ENCODE measurements at regions not wholly inside any gene's neighbourhood (a gene's known extent, or its start where the extent isn't known, plus 50 kb on each side); places are given as distances from the start of the nearest gene placed in this dataset.

DNA sequence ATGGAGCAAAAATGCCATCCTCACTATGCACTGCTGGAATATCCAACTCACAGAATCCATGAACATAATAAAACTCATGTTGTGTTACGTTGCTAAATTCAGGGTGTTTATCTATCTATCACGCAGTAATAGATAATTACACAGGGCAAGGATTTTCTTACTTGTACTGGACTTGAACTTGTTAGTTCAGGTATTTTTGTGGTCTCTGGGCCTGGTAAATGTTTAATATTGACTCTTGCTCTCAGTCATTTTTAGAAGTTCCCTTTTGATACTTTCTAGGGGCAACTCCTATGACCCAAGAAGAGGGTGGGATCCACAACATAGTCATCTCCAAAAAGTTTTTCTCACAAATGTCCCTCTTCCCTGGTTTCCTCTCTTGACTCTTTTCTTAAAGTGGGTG is 522.4 kb upstream of the IGFBP7 start:
- POLR2A ChIA-PET (ENCODE audit: unreplicated experiment): no interaction called here
- H2AFZ ChIP-seq (ENCODE audit: low read length): no peak overlapping the region
- H3K9ac ChIP-seq (ENCODE audit: low read length): no peak overlapping the region
- intact Hi-C loops (cut with micrococcal nuclease): no loop called here
- no peaks in the 10 kb centered on the region for H3K79me2 ChIP-seq (ENCODE audit: low read length)
- no peak overlapping the region for H3K4me2 ChIP-seq (ENCODE audit: low read length)
- H3K4me3 ChIP-seq (ENCODE audit: low read length): no peak overlapping the region
- CTCF ChIA-PET: no interaction called here
- H3K27me3 ChIP-seq (ENCODE audit: low read length): peaks cover 34% of the 10 kb centered on the region
- no peaks in the 10 kb centered on the region for H3K36me3 ChIP-seq (ENCODE audit: low read depth, low read length)
- H3K27ac ChIP-seq (ENCODE audit: low read length): no peak overlapping the region
- H3K4me1 ChIP-seq (ENCODE audit: insufficient read depth, low read length): no peaks in the 10 kb centered on the region
- ATAC-seq: no peak
- H3F3A ChIP-seq (ENCODE audit: low read length, unreplicated experiment): no peaks in the 10 kb centered on the region
- no TSS peak for BruUV-seq (replicated peaks)
- H3K9me2 ChIP-seq (replicated peaks; ENCODE audit: low read length): no peaks in the 10 kb centered on the region
- TF ChIP-seq EZH2phosphoT487 (IDR thresholded peaks at IDR 0.05; ENCODE audit: borderline replicate concordance, low read length) (no peak), EZH2 (IDR thresholded peaks at IDR 0.05; ENCODE audit: low read length, unreplicated experiment) (no peak), CTCF (conservative IDR thresholded peaks at IDR 0.05; ENCODE audit: low read depth, low read length) (no peak)
- no peaks in the 10 kb centered on the region for H3K9me3 ChIP-seq (ENCODE audit: low read length)
- H4K20me1 ChIP-seq (ENCODE audit: low read length): no peaks in the 10 kb centered on the region
- DNase-seq: no peak

DNA sequence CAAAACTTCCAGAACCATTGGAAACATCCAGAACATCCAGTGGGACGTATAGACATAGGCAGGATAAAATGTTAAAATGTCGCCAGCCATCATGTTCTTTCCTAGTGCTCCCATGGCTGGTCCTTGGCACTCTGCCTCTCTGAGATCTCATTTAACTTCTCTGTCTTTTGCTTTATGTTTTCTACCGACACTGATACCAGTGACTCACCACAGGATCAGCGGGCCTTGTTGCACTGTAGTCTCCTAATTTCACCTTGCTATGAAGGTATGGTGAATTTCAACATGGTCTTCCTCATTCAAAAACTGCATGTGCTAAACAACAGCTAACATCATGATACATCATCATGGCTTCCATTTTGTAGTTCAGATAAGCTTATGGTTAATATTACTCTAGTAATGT is 521.0 kb upstream of the IGFBP7 start:
- TF ChIP-seq CTCF (conservative IDR thresholded peaks at IDR 0.05; ENCODE audit: low read depth, low read length) (no peak), EZH2 (IDR thresholded peaks at IDR 0.05; ENCODE audit: low read length, unreplicated experiment) (no peak), EZH2phosphoT487 (IDR thresholded peaks at IDR 0.05; ENCODE audit: borderline replicate concordance, low read length) (no peak)
- Histone ChIP-seq H3K9me3 (ENCODE audit: low read length) (no peaks in the 10 kb centered on the region), H3K4me2 (ENCODE audit: low read length) (no peak overlapping the region), H2AFZ (ENCODE audit: low read length) (no peak overlapping the region), H3K27ac (ENCODE audit: low read length) (no peak overlapping the region), H3K4me1 (ENCODE audit: insufficient read depth, low read length) (no peaks in the 10 kb centered on the region), H3K9ac (ENCODE audit: low read length) (no peak overlapping the region), H3K4me3 (ENCODE audit: low read length) (no peak overlapping the region), H3F3A (ENCODE audit: low read length, unreplicated experiment) (no peaks in the 10 kb centered on the region), H4K20me1 (ENCODE audit: low read length) (no peaks in the 10 kb centered on the region), H3K36me3 (ENCODE audit: low read depth, low read length) (no peaks in the 10 kb centered on the region), H3K27me3 (ENCODE audit: low read length) (peaks cover 34% of the 10 kb centered on the region), H3K79me2 (ENCODE audit: low read length) (no peaks in the 10 kb centered on the region), H3K9me2 (replicated peaks; ENCODE audit: low read length) (no peaks in the 10 kb centered on the region)
- CTCF ChIA-PET: no interaction called here
- POLR2A ChIA-PET (ENCODE audit: unreplicated experiment): no interaction called here
- intact Hi-C loops (cut with micrococcal nuclease): no loop called here
- ATAC-seq (no peak), DNase-seq (no peak)
- no TSS peak for BruUV-seq (replicated peaks)

DNA sequence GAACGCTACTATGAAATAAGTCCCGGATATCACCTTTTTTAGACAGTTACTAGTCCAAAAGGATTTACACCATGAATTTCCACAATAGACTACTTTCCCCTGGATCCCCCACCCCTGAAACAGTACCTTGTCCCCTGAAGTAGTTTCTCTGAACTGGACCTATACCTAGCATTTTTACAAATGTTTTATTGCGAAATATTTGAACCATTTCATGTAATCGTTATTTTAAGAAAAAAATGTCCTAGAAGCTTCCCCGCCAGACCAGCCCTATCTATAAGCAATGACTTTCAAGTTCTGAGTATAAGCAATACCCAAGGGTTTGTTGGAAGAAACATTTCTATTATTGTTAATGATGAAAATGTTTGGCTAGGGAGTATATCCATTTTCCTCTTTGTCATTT is 517.8 kb upstream of the IGFBP7 start:
- H3K9me3 ChIP-seq (ENCODE audit: low read length): no peaks in the 10 kb centered on the region
- ChIA-PET CTCF (no interaction called here), POLR2A (ENCODE audit: unreplicated experiment) (interaction anchor here (0.7 kb wide), 1 partner anchor 146 kb away, joined by 3 read pairs; no protein-coding TSS in a partner anchor)
- DNase-seq (no peak), ATAC-seq (no peak)
- BruUV-seq (replicated peaks): no TSS peak
- no peak overlapping the region for H3K4me2 ChIP-seq (ENCODE audit: low read length)
- H2AFZ ChIP-seq (ENCODE audit: low read length): no peak overlapping the region
- no peaks in the 10 kb centered on the region for H3K9me2 ChIP-seq (replicated peaks; ENCODE audit: low read length)
- H3F3A ChIP-seq (ENCODE audit: low read length, unreplicated experiment): no peaks in the 10 kb centered on the region
- H3K36me3 ChIP-seq (ENCODE audit: low read depth, low read length): no peaks in the 10 kb centered on the region
- H3K27ac ChIP-seq (ENCODE audit: low read length): no peak overlapping the region
- TF ChIP-seq CTCF (conservative IDR thresholded peaks at IDR 0.05; ENCODE audit: low read depth, low read length): no peak
- no peaks in the 10 kb centered on the region for H4K20me1 ChIP-seq (ENCODE audit: low read length)
- H3K27me3 ChIP-seq (ENCODE audit: low read length): peaks cover 41% of the 10 kb centered on the region
- no peaks in the 10 kb centered on the region for H3K79me2 ChIP-seq (ENCODE audit: low read length)
- H3K9ac ChIP-seq (ENCODE audit: low read length): no peak overlapping the region
- H3K4me3 ChIP-seq (ENCODE audit: low read length): no peak overlapping the region
- no peaks in the 10 kb centered on the region for H3K4me1 ChIP-seq (ENCODE audit: insufficient read depth, low read length)
- intact Hi-C loops (cut with micrococcal nuclease): no loop called here

Data from PC-3 (cell line).